RWPE1 (cell line): ENCODE measurements at regions not wholly inside any gene's neighbourhood (a gene's known extent, or its start where the extent isn't known, plus 50 kb on each side); places are given as distances from the start of the nearest gene placed in this dataset.

Experiments used
- CTCF ChIA-PET: fragments of 350-600 bp; sonication (Branson Sonifier 250); formaldehyde crosslinking; extraction: SDS; loops from one replicate; lab custom pipeline; 2021; lab: Yijun Ruan, JAX
- POLR2A ChIA-PET: fragments of 400-600 bp; formaldehyde crosslinking; extraction: SDS; loops from one replicate; lab custom pipeline; 2020; ENCODE audit warnings: antibody characterized with exemption; ENCODE audit not compliant: low non-redundant PET; lab: Yijun Ruan, JAX
- DNase-seq: peaks from one replicate; pipeline ENCODE4 v3.0.0; 2012; ENCODE audit warnings: low spot score
- H3K27ac ChIP-seq: fragments of 450-650 bp; 2 replicates; pipeline ENCODE4 v1.5.1; 2017
- CTCF ChIP-seq: fragments of 450-650 bp; conservative IDR thresholded peaks from 2 replicates; pipeline ENCODE4 v1.5.1; 2017; ENCODE audit warnings: low read depth, mild to moderate bottlenecking

GRCh38 chr21:38165466-38166172, 91.2 kb upstream of the KCNJ15 start:
- no peak overlapping the region for H3K27ac ChIP-seq

GRCh38 chr21:38166173-38166535, 90.6 kb upstream of the KCNJ15 start:
- no peak overlapping the region for H3K27ac ChIP-seq
- DNase-seq, result no peak
- ChIA-PET POLR2A (no interaction called here), CTCF (interaction anchor here (0.7 to 1.5 kb wide), 2 partner anchors 180 to 186 kb away, joined by 4 to 10 read pairs; no protein-coding TSS in a partner anchor)
- no peak for TF ChIP-seq CTCF

More at GRCh38 chr21:38165466-38166172, 91.2 kb upstream of the KCNJ15 start:
- ChIA-PET POLR2A (no interaction called here), CTCF (no interaction called here)
- TF ChIP-seq CTCF, result no peak
- DNase-seq, result no peak

- ChIA-PET CTCF (interaction anchor here (0.5 to 1.5 kb wide), 4 partner anchors 101 to 599 kb away, joined by 3 to 10 read pairs (median 4); no protein-coding TSS in a partner anchor), POLR2A (no interaction called here)
- no peak for DNase-seq
- H3K27ac ChIP-seq, result no peak overlapping the region
- no peak for TF ChIP-seq CTCF
Measured at GRCh38 chr21:38167345-38167744, 89.4 kb upstream of the KCNJ15 start.

- CTCF ChIA-PET, result interaction anchor here (0.7 to 2.0 kb wide), 10 partner anchors 9 to 540 kb away, joined by 3 to 25 read pairs (median 4); no protein-coding TSS in a partner anchor
Measured at GRCh38 chr21:38170283-38170682, 86.5 kb upstream of the KCNJ15 start.

GRCh38 chr21:38170704-38171682, 85.8 kb upstream of the KCNJ15 start:
- no peak for TF ChIP-seq CTCF
- CTCF ChIA-PET, result interaction anchor here (0.7 to 2.0 kb wide), 9 partner anchors 9 to 539 kb away, joined by 3 to 25 read pairs (median 4); no protein-coding TSS in a partner anchor
- no peak overlapping the region for H3K27ac ChIP-seq
- POLR2A ChIA-PET, result interaction anchor here (0.6 kb wide), 1 partner anchor 182 kb away, joined by 3 read pairs; no protein-coding TSS in a partner anchor
- no peak for DNase-seq

More at GRCh38 chr21:38170283-38170682, 86.5 kb upstream of the KCNJ15 start:
- peak; percentile 27 for DNase-seq
- POLR2A ChIA-PET, result interaction anchor here (0.6 kb wide), 1 partner anchor 182 kb away, joined by 3 read pairs; no protein-coding TSS in a partner anchor
- no peak overlapping the region for H3K27ac ChIP-seq
- peak; percentile 31; the same call in 1 of the 2 replicates for TF ChIP-seq CTCF
